ENCODE measurements at regions not wholly inside any gene's neighbourhood (a gene's known extent, or its start where the extent isn't known, plus 50 kb on each side); places are given as distances from the start of the nearest gene placed in this dataset.

DNA sequence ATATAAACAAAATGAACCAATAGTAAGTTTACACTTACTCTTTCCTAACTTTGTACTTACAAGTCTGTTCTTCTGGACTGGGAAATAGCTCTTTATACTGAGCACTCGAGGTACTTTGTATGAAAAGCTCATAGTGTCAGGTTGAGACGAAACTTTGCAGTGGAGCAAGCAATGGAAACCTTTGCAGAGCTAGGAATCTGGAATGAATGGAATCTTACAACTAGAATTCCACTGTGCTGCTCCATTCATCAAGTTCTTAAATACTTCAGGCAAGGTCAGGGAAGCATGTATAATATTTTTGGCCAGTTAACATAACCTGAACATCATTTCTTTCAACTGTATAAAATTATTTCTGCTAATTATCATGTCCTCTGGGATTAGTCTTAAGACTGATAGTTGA lies 1327.5 kb upstream of the FLRT2 start:
- Histone ChIP-seq H2AFZ (ENCODE audit: low read length) (no peak overlapping the region), H3K27ac (ENCODE audit: low read depth, low read length, poor library complexity, severe bottlenecking) (no peak overlapping the region), H4K20me1 (ENCODE audit: insufficient read depth, low read length) (no peaks in the 10 kb centered on the region), H3K4me2 (ENCODE audit: low read length) (no peak overlapping the region), H3K27me3 (ENCODE audit: insufficient read depth, low read length) (no peaks in the 10 kb centered on the region), H3K9me2 (ENCODE audit: low read depth, low read length) (no peaks in the 10 kb centered on the region), H3K79me2 (ENCODE audit: insufficient read depth, low read length) (no peaks in the 10 kb centered on the region), H3K9me3 (ENCODE audit: low read length) (no peaks in the 10 kb centered on the region), H3K4me1 (ENCODE audit: insufficient read depth, low read length, severe bottlenecking) (no peaks in the 10 kb centered on the region), H3K4me3 (ENCODE audit: low read depth, low read length, poor library complexity, severe bottlenecking) (no peak overlapping the region), H3K9ac (ENCODE audit: low read length) (no peak overlapping the region), H3F3A (ENCODE audit: insufficient read depth, low read length) (no peaks in the 10 kb centered on the region), H3K36me3 (ENCODE audit: insufficient read depth, low read length) (no peaks in the 10 kb centered on the region)
- TF ChIP-seq EZH2 (IDR thresholded peaks at IDR 0.05; ENCODE audit: borderline replicate concordance, low read length) = no peak
- TF ChIP-seq, protein P1, sequence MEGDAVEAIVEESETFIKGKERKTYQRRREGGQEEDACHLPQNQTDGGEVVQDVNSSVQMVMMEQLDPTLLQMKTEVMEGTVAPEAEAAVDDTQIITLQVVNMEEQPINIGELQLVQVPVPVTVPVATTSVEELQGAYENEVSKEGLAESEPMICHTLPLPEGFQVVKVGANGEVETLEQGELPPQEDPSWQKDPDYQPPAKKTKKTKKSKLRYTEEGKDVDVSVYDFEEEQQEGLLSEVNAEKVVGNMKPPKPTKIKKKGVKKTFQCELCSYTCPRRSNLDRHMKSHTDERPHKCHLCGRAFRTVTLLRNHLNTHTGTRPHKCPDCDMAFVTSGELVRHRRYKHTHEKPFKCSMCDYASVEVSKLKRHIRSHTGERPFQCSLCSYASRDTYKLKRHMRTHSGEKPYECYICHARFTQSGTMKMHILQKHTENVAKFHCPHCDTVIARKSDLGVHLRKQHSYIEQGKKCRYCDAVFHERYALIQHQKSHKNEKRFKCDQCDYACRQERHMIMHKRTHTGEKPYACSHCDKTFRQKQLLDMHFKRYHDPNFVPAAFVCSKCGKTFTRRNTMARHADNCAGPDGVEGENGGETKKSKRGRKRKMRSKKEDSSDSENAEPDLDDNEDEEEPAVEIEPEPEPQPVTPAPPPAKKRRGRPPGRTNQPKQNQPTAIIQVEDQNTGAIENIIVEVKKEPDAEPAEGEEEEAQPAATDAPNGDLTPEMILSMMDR (IDR thresholded peaks at IDR 0.05; ENCODE audit: low read length) = no peak

DNA sequence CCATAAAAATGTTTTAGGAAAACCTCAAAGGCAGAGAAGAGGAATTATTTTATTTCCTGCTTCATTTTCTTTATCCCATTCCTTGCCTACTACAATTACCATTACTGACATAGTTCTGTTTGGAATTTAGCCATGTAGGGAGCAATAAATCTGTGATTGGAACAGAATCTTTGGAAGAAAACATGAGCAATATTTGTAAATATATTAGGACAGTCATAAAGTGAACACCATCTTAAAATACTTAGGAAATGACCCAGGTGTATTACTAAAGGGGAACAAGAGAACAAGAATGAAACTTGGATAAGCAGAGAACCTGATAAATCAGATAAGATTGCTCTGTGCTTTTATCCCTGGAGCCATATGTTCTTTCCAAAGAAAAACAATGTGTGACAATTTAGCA lies 1326.0 kb upstream of the FLRT2 start:
- Histone ChIP-seq H3K36me3 (ENCODE audit: insufficient read depth, low read length) (no peaks in the 10 kb centered on the region), H3F3A (ENCODE audit: insufficient read depth, low read length) (no peaks in the 10 kb centered on the region), H2AFZ (ENCODE audit: low read length) (no peak overlapping the region), H3K4me3 (ENCODE audit: low read depth, low read length, poor library complexity, severe bottlenecking) (no peak overlapping the region), H3K4me2 (ENCODE audit: low read length) (no peak overlapping the region), H3K4me1 (ENCODE audit: insufficient read depth, low read length, severe bottlenecking) (no peaks in the 10 kb centered on the region), H3K9ac (ENCODE audit: low read length) (no peak overlapping the region), H4K20me1 (ENCODE audit: insufficient read depth, low read length) (no peaks in the 10 kb centered on the region), H3K27me3 (ENCODE audit: insufficient read depth, low read length) (no peaks in the 10 kb centered on the region), H3K9me2 (ENCODE audit: low read depth, low read length) (no peaks in the 10 kb centered on the region), H3K9me3 (ENCODE audit: low read length) (no peaks in the 10 kb centered on the region), H3K79me2 (ENCODE audit: insufficient read depth, low read length) (no peaks in the 10 kb centered on the region), H3K27ac (ENCODE audit: low read depth, low read length, poor library complexity, severe bottlenecking) (no peak overlapping the region)
- TF ChIP-seq EZH2 (IDR thresholded peaks at IDR 0.05; ENCODE audit: borderline replicate concordance, low read length) = no peak
- TF ChIP-seq, protein P1 (IDR thresholded peaks at IDR 0.05; ENCODE audit: low read length) = no peak

DNA sequence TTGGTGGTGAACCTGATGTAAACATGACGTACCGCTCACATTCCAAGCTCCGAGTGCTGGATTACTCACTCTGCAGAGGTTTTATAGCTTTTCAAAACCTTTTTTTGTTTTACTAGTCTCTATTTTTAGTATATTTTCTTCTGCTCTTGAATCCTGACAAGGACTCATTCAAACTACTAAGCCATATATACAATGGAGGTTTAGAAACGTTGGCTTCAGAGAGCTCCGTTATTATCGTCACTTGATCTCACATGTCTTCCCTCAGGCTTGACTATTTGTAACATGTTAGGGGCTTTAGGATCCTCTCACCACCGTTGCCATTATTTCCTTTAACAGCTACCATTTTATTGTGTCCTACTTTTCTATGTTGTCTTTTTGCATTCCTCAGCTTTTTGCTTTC lies 1321.5 kb upstream of the FLRT2 start:
- Histone ChIP-seq H4K20me1 (ENCODE audit: insufficient read depth, low read length) (no peaks in the 10 kb centered on the region), H3K9ac (ENCODE audit: low read length) (no peak overlapping the region), H3K4me3 (ENCODE audit: low read depth, low read length, poor library complexity, severe bottlenecking) (no peak overlapping the region), H3K4me1 (ENCODE audit: insufficient read depth, low read length, severe bottlenecking) (no peaks in the 10 kb centered on the region), H3K9me3 (ENCODE audit: low read length) (no peaks in the 10 kb centered on the region), H3K36me3 (ENCODE audit: insufficient read depth, low read length) (no peaks in the 10 kb centered on the region), H3K27ac (ENCODE audit: low read depth, low read length, poor library complexity, severe bottlenecking) (no peak overlapping the region), H3F3A (ENCODE audit: insufficient read depth, low read length) (no peaks in the 10 kb centered on the region), H2AFZ (ENCODE audit: low read length) (no peak overlapping the region), H3K9me2 (ENCODE audit: low read depth, low read length) (no peaks in the 10 kb centered on the region), H3K27me3 (ENCODE audit: insufficient read depth, low read length) (no peaks in the 10 kb centered on the region), H3K79me2 (ENCODE audit: insufficient read depth, low read length) (no peaks in the 10 kb centered on the region), H3K4me2 (ENCODE audit: low read length) (no peak overlapping the region)
- TF ChIP-seq EZH2 (IDR thresholded peaks at IDR 0.05; ENCODE audit: borderline replicate concordance, low read length) = no peak
- TF ChIP-seq, protein P1 (IDR thresholded peaks at IDR 0.05; ENCODE audit: low read length) = no peak
